Prostate gland (tissue), 2 donors: ENCODE measurements at regions not wholly inside any gene's neighbourhood (a gene's known extent, or its start where the extent isn't known, plus 50 kb on each side); places are given as distances from the start of the nearest gene placed in this dataset.
"Not testable (repeated sequence)": the region's sequence is repeated elsewhere in the genome, so short reads cannot be mapped to it uniquely, and the experiment has no call there.

Experiments used
- DNase-seq: peaks from one replicate; pipeline ENCODE4 v3.0.0-alpha.2; 2019; ENCODE audit warnings: low spot score
- H3K27ac ChIP-seq, 2 donors: fragments of 200-600 bp; sonication (generic); 2 replicates each; pipeline ENCODE4 v1.5.1; 2017 to 2019
- H3K27me3 ChIP-seq: fragments of 200-600 bp; sonication (generic); replicated peaks from 2 replicates; pipeline ENCODE4 v1.5.1; 2019; ENCODE audit not compliant: insufficient read depth
- H3K36me3 ChIP-seq, 2 donors: fragments of 200-600 bp; sonication (generic); 1 replicate in 1 of 2; 2 replicates in 1 of 2; pipeline versions ENCODE4 v1.5.1 to v1.8.1; 2017 to 2019
- H3K4me1 ChIP-seq: fragments of 200-600 bp; sonication (generic); replicated peaks from 2 replicates; pipeline ENCODE4 v1.5.1; 2019
- H3K4me3 ChIP-seq, 2 donors: fragments of 200-600 bp; sonication (generic); 2 replicates each; pipeline ENCODE4 v1.5.1; 2017 to 2019
- H3K9me3 ChIP-seq: fragments of 200-600 bp; sonication (generic); 2 replicates; pipeline ENCODE4 v1.5.1; 2017
- POLR2A ChIP-seq: fragments of 450-650 bp; IDR thresholded peaks from one replicate; pipeline ENCODE4 v1.6.1; 2016; ENCODE audit warnings: antibody characterized with exemption, mild to moderate bottlenecking
- POLR2AphosphoS5 ChIP-seq: sonication (generic); formaldehyde crosslinking; IDR thresholded peaks from one replicate; pipeline ENCODE4 v1.6.1; 2017; ENCODE audit warnings: antibody characterized with exemption
- WGBS: methylation state at CpG from one replicate; pipeline ENCODE4 v1.1.5; 2018; 5-methylcytosine and 5-hydroxymethylcytosine counted together
- intact Hi-C: fragments of 100-400 bp; cut with DNase I; formaldehyde crosslinking; loops from one replicate; pipeline ENCODE4 v1.14.2; 2022
- TF ChIP-seq, protein P1 (sequence below), 4 experiments: fragments of 200-600 bp in 2 of 4; fragments of 450-650 bp in 2 of 4; sonication (generic) in 2 of 4; IDR thresholded peaks; 1 replicate in 3 of 4; 2 replicates in 1 of 4; pipeline ENCODE4 v1.5.1; 2016 to 2019; ENCODE audit warnings: antibody characterized with exemption in 4 of 4, mild to moderate bottlenecking in 2 of 4, moderate library complexity in 2 of 4

DNA sequence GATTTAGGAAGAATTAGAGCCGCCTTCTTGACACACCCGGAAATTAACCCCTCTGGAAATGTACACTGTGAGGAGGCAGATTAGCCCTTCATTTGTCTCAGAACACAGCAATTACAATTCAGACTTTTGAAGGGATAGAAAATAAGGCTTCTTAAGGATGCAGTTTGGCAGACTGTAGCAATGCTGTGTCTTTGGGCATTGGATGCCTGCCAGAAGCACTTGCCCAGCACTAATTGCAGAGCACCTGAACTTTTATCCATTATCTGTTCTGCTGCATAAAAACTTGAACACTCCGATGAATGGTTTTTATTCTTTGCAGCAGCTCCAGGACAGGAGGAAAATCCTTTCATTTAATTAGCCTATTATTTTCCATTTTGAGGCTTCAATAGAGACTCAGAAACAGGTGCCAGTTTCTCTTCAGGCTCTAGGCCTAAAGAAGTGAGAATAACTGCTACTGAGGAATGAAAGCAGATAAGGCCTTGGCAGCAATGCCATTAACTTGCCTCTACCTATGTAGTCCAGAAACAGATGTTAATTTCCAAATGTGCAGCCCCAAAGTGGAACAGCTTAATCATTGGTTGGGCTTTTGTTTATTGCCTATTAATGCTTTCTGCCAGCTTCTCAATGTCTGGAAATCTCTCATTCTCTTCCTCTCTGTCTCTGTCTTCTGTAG lies 418.5 kb downstream of the NSUN3 start:
- Histone ChIP-seq H3K36me3 (no peaks in the 10 kb centered on the region), H3K27ac (no peak overlapping the region), H3K4me1 (no peaks in the 10 kb centered on the region), H3K4me3 (no peak overlapping the region), H3K9me3 (no peaks in the 10 kb centered on the region), H3K27me3 (no peaks in the 10 kb centered on the region)
- intact Hi-C loops: no loop called here
- TF ChIP-seq POLR2AphosphoS5 (no peak), POLR2A (no peak)
- TF ChIP-seq, protein P1, sequence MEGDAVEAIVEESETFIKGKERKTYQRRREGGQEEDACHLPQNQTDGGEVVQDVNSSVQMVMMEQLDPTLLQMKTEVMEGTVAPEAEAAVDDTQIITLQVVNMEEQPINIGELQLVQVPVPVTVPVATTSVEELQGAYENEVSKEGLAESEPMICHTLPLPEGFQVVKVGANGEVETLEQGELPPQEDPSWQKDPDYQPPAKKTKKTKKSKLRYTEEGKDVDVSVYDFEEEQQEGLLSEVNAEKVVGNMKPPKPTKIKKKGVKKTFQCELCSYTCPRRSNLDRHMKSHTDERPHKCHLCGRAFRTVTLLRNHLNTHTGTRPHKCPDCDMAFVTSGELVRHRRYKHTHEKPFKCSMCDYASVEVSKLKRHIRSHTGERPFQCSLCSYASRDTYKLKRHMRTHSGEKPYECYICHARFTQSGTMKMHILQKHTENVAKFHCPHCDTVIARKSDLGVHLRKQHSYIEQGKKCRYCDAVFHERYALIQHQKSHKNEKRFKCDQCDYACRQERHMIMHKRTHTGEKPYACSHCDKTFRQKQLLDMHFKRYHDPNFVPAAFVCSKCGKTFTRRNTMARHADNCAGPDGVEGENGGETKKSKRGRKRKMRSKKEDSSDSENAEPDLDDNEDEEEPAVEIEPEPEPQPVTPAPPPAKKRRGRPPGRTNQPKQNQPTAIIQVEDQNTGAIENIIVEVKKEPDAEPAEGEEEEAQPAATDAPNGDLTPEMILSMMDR (IDR thresholded peaks at IDR 0.05): no peak
- WGBS: 51% methylated on average over 3 of the region's 3 CpGs
- DNase-seq: no peak

DNA sequence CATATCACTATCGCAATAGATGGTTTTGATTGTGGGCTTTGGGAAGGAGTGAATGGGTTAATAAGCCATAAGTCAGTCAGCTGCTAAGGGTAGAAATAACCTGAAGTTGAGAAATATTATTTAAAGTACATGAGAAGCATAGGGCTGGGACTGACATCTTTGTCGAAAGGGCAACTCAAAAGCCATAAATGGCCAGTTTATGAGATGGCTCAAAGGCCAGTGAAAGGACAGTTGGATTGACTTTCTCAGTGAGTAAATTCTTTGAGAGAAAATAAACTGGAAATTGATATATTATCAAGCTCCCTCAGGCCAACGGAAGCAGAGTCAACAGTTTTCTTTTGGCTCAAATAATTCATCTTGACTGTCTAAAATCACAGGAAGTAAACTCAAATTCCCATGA lies 419.8 kb downstream of the NSUN3 start:
- TF ChIP-seq POLR2A (no peak), POLR2AphosphoS5 (no peak)
- TF ChIP-seq, protein P1 (IDR thresholded peaks at IDR 0.05): no peak
- Histone ChIP-seq H3K4me1 (no peaks in the 10 kb centered on the region), H3K27me3 (no peaks in the 10 kb centered on the region), H3K4me3 (no peak overlapping the region), H3K36me3 (no peaks in the 10 kb centered on the region), H3K9me3 (no peaks in the 10 kb centered on the region), H3K27ac (no peak overlapping the region)
- no peak for DNase-seq
- intact Hi-C loops: no loop called here
- 72% methylated on average over 3 of the region's 3 CpGs for whole genome bisulfite sequencing

DNA sequence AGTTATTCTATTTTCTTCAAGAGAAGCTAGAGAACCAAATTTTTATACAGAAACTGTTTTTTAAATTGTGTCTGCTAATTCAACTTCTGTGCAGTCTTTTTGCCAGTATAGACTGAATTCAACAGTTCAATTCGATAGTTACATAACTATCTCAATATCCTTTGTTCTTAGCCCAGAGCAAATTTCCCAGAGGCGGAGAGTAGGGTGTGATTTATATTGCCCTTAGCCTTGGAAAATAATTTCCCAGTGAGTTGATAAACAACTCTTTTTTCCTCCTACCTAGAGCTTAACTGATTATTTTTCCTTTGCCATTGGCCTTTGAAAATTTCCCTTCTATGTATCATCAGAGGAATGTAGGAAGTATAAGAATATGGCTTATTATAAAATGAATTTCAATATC lies 420.5 kb downstream of the NSUN3 start:
- Histone ChIP-seq H3K27me3 (no peaks in the 10 kb centered on the region), H3K4me1 (no peaks in the 10 kb centered on the region), H3K27ac (no peak overlapping the region), H3K9me3 (no peaks in the 10 kb centered on the region), H3K36me3 (no peaks in the 10 kb centered on the region), H3K4me3 (no peak overlapping the region)
- 82% methylated on average over 2 of the region's 2 CpGs for WGBS
- intact Hi-C loops: no loop called here
- DNase-seq: no peak
- TF ChIP-seq POLR2A: no peak
- TF ChIP-seq, protein P1 (IDR thresholded peaks at IDR 0.05): no peak
- TF ChIP-seq POLR2AphosphoS5: no peak

DNA sequence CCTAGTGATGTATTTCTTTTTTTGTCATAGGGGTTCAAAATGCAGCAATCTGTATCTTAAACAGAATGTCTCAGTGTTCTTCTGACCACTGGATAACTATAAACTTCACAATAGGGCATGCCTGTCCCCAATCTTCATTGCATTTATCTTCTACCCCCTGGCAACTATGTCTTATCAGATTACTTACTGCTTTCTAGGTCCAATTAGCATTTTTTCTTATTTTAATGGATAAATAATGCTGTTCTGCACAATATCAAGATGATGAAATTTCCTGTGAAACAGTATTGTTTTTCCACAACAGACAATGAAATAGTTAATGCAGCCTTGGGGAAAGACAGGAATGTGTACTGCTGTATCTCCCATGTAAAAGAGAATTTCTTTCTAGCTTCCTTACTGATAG lies 432.1 kb downstream of the NSUN3 start:
- no peaks in the 10 kb centered on the region for H3K9me3 ChIP-seq
- H3K4me3 ChIP-seq: no peak overlapping the region
- TF ChIP-seq POLR2A (no peak), POLR2AphosphoS5 (no peak)
- TF ChIP-seq, protein P1 (IDR thresholded peaks at IDR 0.05): no peak
- no peak for DNase-seq
- intact Hi-C loops: no loop called here
- no peaks in the 10 kb centered on the region for H3K27me3 ChIP-seq
- H3K27ac ChIP-seq: no peak overlapping the region
- H3K4me1 ChIP-seq: no peaks in the 10 kb centered on the region
- H3K36me3 ChIP-seq: no peaks in the 10 kb centered on the region

DNA sequence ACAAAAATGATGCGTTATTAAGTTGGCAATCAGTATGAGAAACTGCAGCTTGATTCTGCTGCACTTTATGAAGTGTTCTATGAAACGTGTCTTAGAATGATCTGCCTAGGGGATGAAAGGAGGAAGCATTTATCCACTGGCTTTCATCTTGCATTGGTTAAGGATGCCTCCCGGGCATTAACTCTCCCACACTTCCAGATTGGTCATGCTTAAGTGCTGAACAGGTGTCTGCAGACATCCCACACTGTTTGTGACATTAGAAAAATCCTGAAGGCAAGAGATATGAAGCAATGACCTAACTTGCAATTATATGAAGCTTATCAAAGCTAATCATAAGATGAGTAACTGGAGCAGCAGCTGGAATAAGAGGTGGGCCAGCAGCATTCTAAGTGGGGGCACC lies 437.3 kb downstream of the NSUN3 start:
- H3K4me1 ChIP-seq: no peaks in the 10 kb centered on the region
- WGBS: 71% methylated on average over 3 of the region's 3 CpGs
- H3K4me3 ChIP-seq: no peak overlapping the region
- DNase-seq: no peak
- intact Hi-C loops: no loop called here
- no peak overlapping the region for H3K27ac ChIP-seq
- H3K9me3 ChIP-seq: no peaks in the 10 kb centered on the region
- no peaks in the 10 kb centered on the region for H3K36me3 ChIP-seq
- no peaks in the 10 kb centered on the region for H3K27me3 ChIP-seq
- TF ChIP-seq, protein P1 (IDR thresholded peaks at IDR 0.05): no peak
- TF ChIP-seq POLR2A: no peak

DNA sequence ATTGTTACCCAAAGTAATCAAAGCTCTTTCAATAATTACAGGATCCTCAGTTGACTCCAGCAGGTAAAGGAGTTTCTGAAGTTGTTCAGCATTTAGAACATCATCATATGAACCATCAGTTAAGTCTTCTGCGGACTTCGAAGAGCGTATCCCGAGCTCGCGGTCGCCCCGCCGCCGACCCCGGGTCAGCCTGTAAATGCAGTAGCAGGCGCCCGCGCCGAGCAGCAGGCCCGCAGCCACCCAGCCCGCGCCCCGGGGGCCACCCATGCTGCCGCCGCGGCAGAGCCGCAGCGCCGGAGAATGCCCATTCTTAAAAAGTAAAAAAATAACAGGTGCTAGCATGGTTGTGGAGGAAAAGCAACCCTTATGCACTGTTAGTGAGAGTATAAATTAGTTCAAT lies 444.5 kb downstream of the NSUN3 start:
- H3K36me3 ChIP-seq, H3K27me3 ChIP-seq, H3K27ac ChIP-seq, intact Hi-C loops, H3K4me1 ChIP-seq, H3K4me3 ChIP-seq, H3K9me3 ChIP-seq, DNase-seq: not testable (repeated sequence)
- WGBS: 98% methylated on average over 25 of the region's 25 CpGs
